ENCODE measurements at regions not wholly inside any gene's neighbourhood (a gene's known extent, or its start where the extent isn't known, plus 50 kb on each side); places are given as distances from the start of the nearest gene placed in this dataset.

DNA sequence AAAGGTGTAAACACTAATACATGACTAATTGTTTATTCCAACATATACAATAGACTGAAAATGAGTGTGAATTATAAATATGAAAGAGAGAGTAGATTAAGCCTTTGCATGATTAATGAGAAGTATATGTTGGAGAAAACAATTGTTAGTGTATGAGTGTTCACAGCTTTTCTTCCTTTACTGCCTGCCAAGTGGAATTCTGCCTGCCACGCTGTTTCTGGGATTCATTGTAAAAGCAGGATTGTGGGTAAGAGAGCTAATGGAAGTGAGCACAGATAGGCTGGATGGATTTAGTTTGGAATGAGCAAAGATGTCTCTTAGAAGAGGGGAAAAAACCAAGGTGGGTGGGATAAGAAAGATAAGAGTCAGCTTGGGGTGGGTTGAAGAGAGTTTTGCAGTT, 129.6 kb upstream of the NMUR2 start:
- TF ChIP-seq, protein P1, sequence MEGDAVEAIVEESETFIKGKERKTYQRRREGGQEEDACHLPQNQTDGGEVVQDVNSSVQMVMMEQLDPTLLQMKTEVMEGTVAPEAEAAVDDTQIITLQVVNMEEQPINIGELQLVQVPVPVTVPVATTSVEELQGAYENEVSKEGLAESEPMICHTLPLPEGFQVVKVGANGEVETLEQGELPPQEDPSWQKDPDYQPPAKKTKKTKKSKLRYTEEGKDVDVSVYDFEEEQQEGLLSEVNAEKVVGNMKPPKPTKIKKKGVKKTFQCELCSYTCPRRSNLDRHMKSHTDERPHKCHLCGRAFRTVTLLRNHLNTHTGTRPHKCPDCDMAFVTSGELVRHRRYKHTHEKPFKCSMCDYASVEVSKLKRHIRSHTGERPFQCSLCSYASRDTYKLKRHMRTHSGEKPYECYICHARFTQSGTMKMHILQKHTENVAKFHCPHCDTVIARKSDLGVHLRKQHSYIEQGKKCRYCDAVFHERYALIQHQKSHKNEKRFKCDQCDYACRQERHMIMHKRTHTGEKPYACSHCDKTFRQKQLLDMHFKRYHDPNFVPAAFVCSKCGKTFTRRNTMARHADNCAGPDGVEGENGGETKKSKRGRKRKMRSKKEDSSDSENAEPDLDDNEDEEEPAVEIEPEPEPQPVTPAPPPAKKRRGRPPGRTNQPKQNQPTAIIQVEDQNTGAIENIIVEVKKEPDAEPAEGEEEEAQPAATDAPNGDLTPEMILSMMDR (IDR thresholded peaks at IDR 0.05): no peak
- no peak for TF ChIP-seq POLR2A (IDR thresholded peaks at IDR 0.05; ENCODE audit: low read depth)
- TF ChIP-seq POLR2AphosphoS5 (IDR thresholded peaks at IDR 0.05): no peak
- TF ChIP-seq EP300 (IDR thresholded peaks at IDR 0.05): no peak
- 18% methylated on average over 1 of the region's 1 CpG for WGBS
- Histone ChIP-seq H3K4me1 (peaks cover 0 to 1% (median under 1%) of the 10 kb centered on the region in 4 donors), H3K27ac (replicated peaks in 1 of 4) (no peak overlapping the region), H3K36me3 (no peaks in the 10 kb centered on the region), H3K9me3 (no peaks in the 10 kb centered on the region), H3K4me3 (no peak overlapping the region), H3K27me3 (no peaks in the 10 kb centered on the region)
- DNase-seq (ENCODE audit: extremely low spot score): no peak
- intact Hi-C loops (cut with DNase I): loop anchor here (10.0 kb wide), 2 partner anchors 610 to 960 kb away; partner anchors contain the start of gene GRIA1

DNA sequence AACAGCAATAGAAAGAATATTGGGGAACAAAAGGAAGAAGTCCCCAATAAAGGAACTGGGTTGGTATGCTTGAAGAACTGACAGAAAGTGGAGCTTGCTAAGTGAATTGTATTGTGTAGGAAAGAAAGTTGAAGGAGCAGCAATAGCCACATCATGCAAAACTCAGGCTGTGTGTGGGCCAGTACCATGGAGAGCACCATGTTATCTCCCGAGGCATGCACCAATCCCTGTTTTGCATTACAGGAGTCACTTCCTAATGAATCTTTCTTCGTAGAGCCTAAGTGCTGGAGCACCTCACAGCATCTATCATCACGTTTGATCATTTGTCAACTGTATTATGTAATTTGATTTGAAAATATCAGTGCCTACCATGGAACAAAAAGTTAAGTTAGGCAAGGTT, 137.7 kb upstream of the NMUR2 start:
- Histone ChIP-seq H3K36me3 (no peaks in the 10 kb centered on the region), H3K9me3 (no peaks in the 10 kb centered on the region), H3K4me1 (no peaks in the 10 kb centered on the region), H3K27me3 (no peaks in the 10 kb centered on the region), H3K4me3 (no peak overlapping the region), H3K27ac (replicated peaks in 1 of 4) (no peak overlapping the region)
- no peak for DNase-seq (ENCODE audit: extremely low spot score)
- TF ChIP-seq POLR2AphosphoS5 (IDR thresholded peaks at IDR 0.05): no peak
- TF ChIP-seq, protein P1 (IDR thresholded peaks at IDR 0.05): no peak
- TF ChIP-seq POLR2A (IDR thresholded peaks at IDR 0.05; ENCODE audit: low read depth): no peak
- no peak for TF ChIP-seq EP300 (IDR thresholded peaks at IDR 0.05)
- intact Hi-C loops (cut with DNase I): no loop called here
- 9% methylated on average over 3 of the region's 3 CpGs for WGBS

DNA sequence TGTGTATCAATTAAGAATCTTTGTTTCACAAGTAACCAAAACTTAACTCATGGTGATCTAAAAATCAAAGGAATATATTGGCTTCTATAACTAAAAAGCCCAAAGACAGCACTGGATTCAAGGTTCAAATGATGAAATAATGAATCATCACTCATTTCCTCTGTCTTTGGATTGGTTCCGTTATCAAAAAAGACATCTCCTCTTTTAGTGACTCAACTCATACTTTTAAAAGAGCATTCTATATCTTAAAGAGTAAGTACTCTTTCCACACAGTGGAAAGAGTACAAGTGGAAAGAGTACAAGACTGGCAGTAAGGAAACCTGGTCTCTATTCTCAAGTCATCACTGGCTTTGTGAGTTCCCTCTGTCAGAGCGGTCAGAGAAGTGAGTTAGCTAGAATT, 141.4 kb upstream of the NMUR2 start:
- H3K9me3 ChIP-seq: no peaks in the 10 kb centered on the region
- intact Hi-C loops (cut with DNase I): no loop called here
- H3K4me1 ChIP-seq: no peaks in the 10 kb centered on the region
- H3K4me3 ChIP-seq: no peak overlapping the region
- H3K27ac ChIP-seq (replicated peaks in 1 of 4): no peak overlapping the region
- DNase-seq (ENCODE audit: extremely low spot score): no peak
- TF ChIP-seq, protein P1 (IDR thresholded peaks at IDR 0.05): no peak
- H3K36me3 ChIP-seq: no peaks in the 10 kb centered on the region
- no peaks in the 10 kb centered on the region for H3K27me3 ChIP-seq
- 85% methylated on average over 2 of the region's 2 CpGs for WGBS

DNA sequence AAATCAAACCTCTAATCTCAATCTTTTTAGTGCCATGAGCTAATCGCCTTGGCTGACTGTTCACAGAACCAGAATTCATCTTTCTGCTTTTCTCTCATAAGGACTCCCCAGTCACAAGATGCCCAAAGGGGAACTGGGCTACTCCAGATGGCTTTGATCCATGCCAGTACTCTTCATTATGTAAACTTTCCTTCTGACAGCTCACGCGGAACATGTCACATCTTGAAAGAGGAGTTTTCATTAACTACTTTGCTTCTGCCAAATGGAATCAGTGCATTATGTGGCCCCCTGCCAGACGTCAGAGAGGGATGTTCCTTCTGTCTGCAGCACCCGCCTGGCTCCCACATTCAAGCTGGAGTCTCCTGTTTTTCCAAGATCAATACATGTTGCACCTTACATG, 142.1 kb upstream of the NMUR2 start:
- no peak for TF ChIP-seq POLR2AphosphoS5 (IDR thresholded peaks at IDR 0.05)
- TF ChIP-seq, protein P1 (IDR thresholded peaks at IDR 0.05): no peak
- TF ChIP-seq EP300 (IDR thresholded peaks at IDR 0.05): no peak
- TF ChIP-seq POLR2A (IDR thresholded peaks at IDR 0.05; ENCODE audit: low read depth): no peak
- Histone ChIP-seq H3K27me3 (no peaks in the 10 kb centered on the region), H3K9me3 (no peaks in the 10 kb centered on the region), H3K4me1 (no peaks in the 10 kb centered on the region), H3K36me3 (no peaks in the 10 kb centered on the region), H3K27ac (replicated peaks in 1 of 4) (no peak overlapping the region), H3K4me3 (no peak overlapping the region)
- intact Hi-C loops (cut with DNase I): no loop called here
- 25% methylated on average over 5 of the region's 5 CpGs for WGBS
- no peak for DNase-seq (ENCODE audit: extremely low spot score)

DNA sequence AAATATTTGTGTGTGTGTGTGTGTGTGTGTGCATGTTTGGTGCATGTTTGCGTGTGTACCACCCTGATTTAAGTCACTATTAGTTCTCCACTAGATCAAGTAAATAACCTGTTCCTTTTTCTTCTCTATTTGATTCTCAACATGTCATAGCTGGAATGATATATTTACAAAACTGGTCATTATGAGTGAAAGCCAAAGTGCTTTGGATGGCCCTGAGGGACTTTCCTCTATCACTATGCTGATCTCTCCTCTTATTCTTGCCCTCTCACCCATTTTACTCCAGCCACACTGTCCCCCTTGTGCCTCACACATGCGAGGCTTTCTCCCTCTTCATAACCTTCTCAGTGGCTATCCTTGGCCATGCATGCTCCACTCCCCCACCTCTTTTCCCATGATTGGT, 144.6 kb upstream of the NMUR2 start:
- no peaks in the 10 kb centered on the region for H3K36me3 ChIP-seq
- H3K9me3 ChIP-seq: no peaks in the 10 kb centered on the region
- DNase-seq (ENCODE audit: extremely low spot score): no peak
- 84% methylated on average over 2 of the region's 2 CpGs for WGBS
- intact Hi-C loops (cut with DNase I): no loop called here
- no peaks in the 10 kb centered on the region for H3K27me3 ChIP-seq
- no peaks in the 10 kb centered on the region for H3K4me1 ChIP-seq
- no peak overlapping the region for H3K27ac ChIP-seq (replicated peaks in 1 of 4)
- TF ChIP-seq, protein P1 (IDR thresholded peaks at IDR 0.05): no peak
- no peak for TF ChIP-seq POLR2AphosphoS5 (IDR thresholded peaks at IDR 0.05)
- no peak for TF ChIP-seq POLR2A (IDR thresholded peaks at IDR 0.05; ENCODE audit: low read depth)
- TF ChIP-seq EP300 (IDR thresholded peaks at IDR 0.05): no peak
- no peak overlapping the region for H3K4me3 ChIP-seq
